K562 (cell line): ENCODE measurements at regions not wholly inside any gene's neighbourhood (a gene's known extent, or its start where the extent isn't known, plus 50 kb on each side); places are given as distances from the start of the nearest gene placed in this dataset.

Source experiments
- FOXO4 ChIP-seq: fragments of 450-650 bp; formaldehyde crosslinking; IDR thresholded peaks from 2 replicates; pipeline ENCODE4 v1.4.0; 2020; ENCODE audit warnings: mild to moderate bottlenecking, moderate library complexity
- GTF2A2 ChIP-seq: IDR thresholded peaks from 2 replicates; pipeline ENCODE4 v1.6.1; 2016; ENCODE audit warnings: mild to moderate bottlenecking, missing genetic modification characterization, missing compliant biosample characterization
- NKRF ChIP-seq: fragments of 450-650 bp; IDR thresholded peaks from 2 replicates; pipeline ENCODE4 v1.6.1; 2016; ENCODE audit warnings: borderline replicate concordance
- ZKSCAN8 ChIP-seq: fragments of 200-800 bp; sonication (Bioruptor generic); IDR thresholded peaks from 2 replicates; pipeline ENCODE4 v1.6.1; 2016; ENCODE audit warnings: missing genetic modification characterization, missing compliant biosample characterization
- ZNF212 ChIP-seq: fragments of 450-650 bp; formaldehyde crosslinking; IDR thresholded peaks from 2 replicates; pipeline ENCODE4 v1.4.0; 2020; ENCODE audit warnings: mild to moderate bottlenecking
- TF ChIP-seq, protein P1 (sequence below), 3 experiments: IDR thresholded peaks in 2 of 3; conservative IDR thresholded peaks in 1 of 3; 2 replicates each; pipeline ENCODE4 v1.5.1; 2011 to 2012; ENCODE audit warnings: low read length in 3 of 3, mild to moderate bottlenecking in 3 of 3, control low read depth in 2 of 3, improper control_type of control experiment in 1 of 3, inconsistent platforms in 1 of 3, low read depth in 1 of 3, mixed read lengths in 1 of 3, moderate library complexity in 1 of 3; ENCODE audit not compliant: insufficient read depth in 2 of 3
- TF ChIP-seq, protein P2 (sequence below), 2 experiments: IDR thresholded peaks in 1 of 2; conservative IDR thresholded peaks in 1 of 2; 2 replicates each; pipeline ENCODE4 v1.6.1; 2016; ENCODE audit warnings: low read depth in 2 of 2, mild to moderate bottlenecking in 1 of 2, missing compliant biosample characterization in 1 of 2, missing genetic modification characterization in 1 of 2, moderate library complexity in 1 of 2

- TF ChIP-seq, protein P1, sequence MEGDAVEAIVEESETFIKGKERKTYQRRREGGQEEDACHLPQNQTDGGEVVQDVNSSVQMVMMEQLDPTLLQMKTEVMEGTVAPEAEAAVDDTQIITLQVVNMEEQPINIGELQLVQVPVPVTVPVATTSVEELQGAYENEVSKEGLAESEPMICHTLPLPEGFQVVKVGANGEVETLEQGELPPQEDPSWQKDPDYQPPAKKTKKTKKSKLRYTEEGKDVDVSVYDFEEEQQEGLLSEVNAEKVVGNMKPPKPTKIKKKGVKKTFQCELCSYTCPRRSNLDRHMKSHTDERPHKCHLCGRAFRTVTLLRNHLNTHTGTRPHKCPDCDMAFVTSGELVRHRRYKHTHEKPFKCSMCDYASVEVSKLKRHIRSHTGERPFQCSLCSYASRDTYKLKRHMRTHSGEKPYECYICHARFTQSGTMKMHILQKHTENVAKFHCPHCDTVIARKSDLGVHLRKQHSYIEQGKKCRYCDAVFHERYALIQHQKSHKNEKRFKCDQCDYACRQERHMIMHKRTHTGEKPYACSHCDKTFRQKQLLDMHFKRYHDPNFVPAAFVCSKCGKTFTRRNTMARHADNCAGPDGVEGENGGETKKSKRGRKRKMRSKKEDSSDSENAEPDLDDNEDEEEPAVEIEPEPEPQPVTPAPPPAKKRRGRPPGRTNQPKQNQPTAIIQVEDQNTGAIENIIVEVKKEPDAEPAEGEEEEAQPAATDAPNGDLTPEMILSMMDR (IDR thresholded peaks at IDR 0.05 in 2 of 3, conservative IDR thresholded peaks at IDR 0.05 in 1 of 3; ENCODE audit: insufficient read depth in 2 of 3, low read depth in 1 of 3, low read length in 3 of 3), result peak in 2 of 3 experiments; percentile 37 to 56; a peak in 3 of 6 replicates
- TF ChIP-seq GTF2A2 (tag), result no peak
- TF ChIP-seq ZNF212 (CRISPR knock-in tag), result no peak
- TF ChIP-seq, protein P2, sequence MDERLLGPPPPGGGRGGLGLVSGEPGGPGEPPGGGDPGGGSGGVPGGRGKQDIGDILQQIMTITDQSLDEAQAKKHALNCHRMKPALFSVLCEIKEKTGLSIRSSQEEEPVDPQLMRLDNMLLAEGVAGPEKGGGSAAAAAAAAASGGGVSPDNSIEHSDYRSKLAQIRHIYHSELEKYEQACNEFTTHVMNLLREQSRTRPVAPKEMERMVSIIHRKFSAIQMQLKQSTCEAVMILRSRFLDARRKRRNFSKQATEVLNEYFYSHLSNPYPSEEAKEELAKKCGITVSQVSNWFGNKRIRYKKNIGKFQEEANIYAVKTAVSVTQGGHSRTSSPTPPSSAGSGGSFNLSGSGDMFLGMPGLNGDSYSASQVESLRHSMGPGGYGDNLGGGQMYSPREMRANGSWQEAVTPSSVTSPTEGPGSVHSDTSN (CRISPR knock-in tag; IDR thresholded peaks at IDR 0.05; ENCODE audit: low read depth), result no peak
- TF ChIP-seq, protein P2 (tag; conservative IDR thresholded peaks at IDR 0.05; ENCODE audit: low read depth), result peak; percentile 81
- TF ChIP-seq ZKSCAN8, result no peak
- no peak for TF ChIP-seq NKRF
- TF ChIP-seq FOXO4 (CRISPR knock-in tag), result no peak
Observed at GRCh38 chr6:145028144-145028818, 707.0 kb downstream of the EPM2A start (continued).
